OCI-LY7 (cell line): ENCODE measurements at regions not wholly inside any gene's neighbourhood (a gene's known extent, or its start where the extent isn't known, plus 50 kb on each side); places are given as distances from the start of the nearest gene placed in this dataset.

Experiments used
- EZH2phosphoT487 ChIP-seq: fragments of 200-600 bp; sonication (generic); IDR thresholded peaks from 2 replicates; pipeline ENCODE4 v1.6.1; 2018; ENCODE audit warnings: low read depth, borderline replicate concordance, mild to moderate bottlenecking, mixed run types, antibody characterized with exemption, low read length, moderate library complexity, mixed read lengths
- TF ChIP-seq, protein P1 (sequence below): fragments of 200-600 bp; sonication (generic); conservative IDR thresholded peaks from 2 replicates; pipeline ENCODE4 v1.5.1; 2014; ENCODE audit warnings: mild to moderate bottlenecking, antibody characterized with exemption, low read length, moderate library complexity, mixed read lengths

- TF ChIP-seq, protein P1, sequence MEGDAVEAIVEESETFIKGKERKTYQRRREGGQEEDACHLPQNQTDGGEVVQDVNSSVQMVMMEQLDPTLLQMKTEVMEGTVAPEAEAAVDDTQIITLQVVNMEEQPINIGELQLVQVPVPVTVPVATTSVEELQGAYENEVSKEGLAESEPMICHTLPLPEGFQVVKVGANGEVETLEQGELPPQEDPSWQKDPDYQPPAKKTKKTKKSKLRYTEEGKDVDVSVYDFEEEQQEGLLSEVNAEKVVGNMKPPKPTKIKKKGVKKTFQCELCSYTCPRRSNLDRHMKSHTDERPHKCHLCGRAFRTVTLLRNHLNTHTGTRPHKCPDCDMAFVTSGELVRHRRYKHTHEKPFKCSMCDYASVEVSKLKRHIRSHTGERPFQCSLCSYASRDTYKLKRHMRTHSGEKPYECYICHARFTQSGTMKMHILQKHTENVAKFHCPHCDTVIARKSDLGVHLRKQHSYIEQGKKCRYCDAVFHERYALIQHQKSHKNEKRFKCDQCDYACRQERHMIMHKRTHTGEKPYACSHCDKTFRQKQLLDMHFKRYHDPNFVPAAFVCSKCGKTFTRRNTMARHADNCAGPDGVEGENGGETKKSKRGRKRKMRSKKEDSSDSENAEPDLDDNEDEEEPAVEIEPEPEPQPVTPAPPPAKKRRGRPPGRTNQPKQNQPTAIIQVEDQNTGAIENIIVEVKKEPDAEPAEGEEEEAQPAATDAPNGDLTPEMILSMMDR, result no peak
- TF ChIP-seq EZH2phosphoT487, result no peak
Measured at GRCh38 chr4:12145768-12146167, 717.1 kb upstream of the HS3ST1 start.
